ENCODE measurements at regions not wholly inside any gene's neighbourhood (a gene's known extent, or its start where the extent isn't known, plus 50 kb on each side); places are given as distances from the start of the nearest gene placed in this dataset.

GRCh38 chr18:78683191-78684010 is 296.2 kb upstream of the SALL3 start:
- TF ChIP-seq CTCF (IDR thresholded peaks at IDR 0.05): no peak
- no peak for TF ChIP-seq POLR2A (IDR thresholded peaks at IDR 0.05)
